Loucy (cell line): ENCODE measurements at regions not wholly inside any gene's neighbourhood (a gene's known extent, or its start where the extent isn't known, plus 50 kb on each side); places are given as distances from the start of the nearest gene placed in this dataset.

ENCODE experiments used
- EZH2phosphoT487 ChIP-seq: fragments of 200-600 bp; IDR thresholded peaks from 2 replicates; pipeline ENCODE4 v1.6.1; 2018; ENCODE audit warnings: antibody characterized with exemption, mild to moderate bottlenecking, moderate library complexity, borderline replicate concordance
- TF ChIP-seq, protein P1 (sequence below): fragments of 200-600 bp; sonication (generic); conservative IDR thresholded peaks from 2 replicates; pipeline ENCODE4 v1.5.1; 2014; ENCODE audit warnings: mild to moderate bottlenecking, antibody characterized with exemption, low read length

DNA sequence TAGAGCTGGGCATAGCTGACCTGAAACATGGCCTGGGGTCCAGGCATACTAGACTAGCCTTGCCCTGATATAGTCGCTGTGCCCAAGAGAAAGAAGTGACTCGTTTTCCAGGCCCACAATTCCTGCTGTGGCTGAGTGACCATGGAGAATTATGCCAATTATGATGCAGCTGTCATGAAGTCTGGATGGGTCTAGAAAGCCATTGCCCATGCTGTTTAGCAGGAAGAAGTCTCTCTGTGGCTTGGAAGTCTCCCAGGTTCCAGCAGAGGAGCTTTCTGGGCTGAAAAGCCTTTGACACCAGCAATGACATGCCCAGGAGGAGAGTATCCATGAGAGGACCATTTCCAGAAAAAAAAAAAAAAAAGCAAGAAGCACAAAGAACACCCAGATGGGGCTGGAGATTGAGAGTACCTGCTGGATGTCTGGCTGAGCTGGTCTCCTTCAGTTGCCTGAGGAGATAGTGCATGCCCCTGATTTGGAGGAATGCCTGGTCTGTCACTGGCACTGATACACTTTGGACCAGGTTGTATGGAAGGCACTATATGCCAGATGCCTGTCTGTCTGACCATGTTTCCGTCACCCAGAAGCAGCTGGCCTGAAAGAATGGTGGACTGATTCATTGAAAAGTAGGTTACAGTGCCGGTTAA is 128.0 kb upstream of the EPB41L4A start:
- TF ChIP-seq, protein P1, sequence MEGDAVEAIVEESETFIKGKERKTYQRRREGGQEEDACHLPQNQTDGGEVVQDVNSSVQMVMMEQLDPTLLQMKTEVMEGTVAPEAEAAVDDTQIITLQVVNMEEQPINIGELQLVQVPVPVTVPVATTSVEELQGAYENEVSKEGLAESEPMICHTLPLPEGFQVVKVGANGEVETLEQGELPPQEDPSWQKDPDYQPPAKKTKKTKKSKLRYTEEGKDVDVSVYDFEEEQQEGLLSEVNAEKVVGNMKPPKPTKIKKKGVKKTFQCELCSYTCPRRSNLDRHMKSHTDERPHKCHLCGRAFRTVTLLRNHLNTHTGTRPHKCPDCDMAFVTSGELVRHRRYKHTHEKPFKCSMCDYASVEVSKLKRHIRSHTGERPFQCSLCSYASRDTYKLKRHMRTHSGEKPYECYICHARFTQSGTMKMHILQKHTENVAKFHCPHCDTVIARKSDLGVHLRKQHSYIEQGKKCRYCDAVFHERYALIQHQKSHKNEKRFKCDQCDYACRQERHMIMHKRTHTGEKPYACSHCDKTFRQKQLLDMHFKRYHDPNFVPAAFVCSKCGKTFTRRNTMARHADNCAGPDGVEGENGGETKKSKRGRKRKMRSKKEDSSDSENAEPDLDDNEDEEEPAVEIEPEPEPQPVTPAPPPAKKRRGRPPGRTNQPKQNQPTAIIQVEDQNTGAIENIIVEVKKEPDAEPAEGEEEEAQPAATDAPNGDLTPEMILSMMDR, result no peak
- TF ChIP-seq EZH2phosphoT487, result no peak
